ENCODE measurements at regions not wholly inside any gene's neighbourhood (a gene's known extent, or its start where the extent isn't known, plus 50 kb on each side); places are given as distances from the start of the nearest gene placed in this dataset.

GRCh38 chr16:61007694-61008093 is 1028.5 kb downstream of the CDH8 start:
- no peaks in the 10 kb centered on the region for H3K36me3 ChIP-seq (ENCODE audit: low read depth, low read length)
- no peak overlapping the region for H3K27ac ChIP-seq (ENCODE audit: low read length)
- H3K9me2 ChIP-seq (replicated peaks; ENCODE audit: low read length), result no peaks in the 10 kb centered on the region
- TF ChIP-seq EZH2phosphoT487 (IDR thresholded peaks at IDR 0.05; ENCODE audit: borderline replicate concordance, low read length) (no peak), EZH2 (IDR thresholded peaks at IDR 0.05; ENCODE audit: low read length, unreplicated experiment) (no peak), CTCF (conservative IDR thresholded peaks at IDR 0.05; ENCODE audit: low read depth, low read length) (no peak)
- H3K79me2 ChIP-seq (ENCODE audit: low read length), result no peaks in the 10 kb centered on the region
- H3K9ac ChIP-seq (ENCODE audit: low read length), result no peak overlapping the region
- H3K4me3 ChIP-seq (ENCODE audit: low read length), result no peak overlapping the region
- intact Hi-C loops (cut with micrococcal nuclease), result no loop called here
- H3K4me1 ChIP-seq (ENCODE audit: insufficient read depth, low read length), result no peaks in the 10 kb centered on the region
- no peaks in the 10 kb centered on the region for H4K20me1 ChIP-seq (ENCODE audit: low read length)
- no peaks in the 10 kb centered on the region for H3K9me3 ChIP-seq (ENCODE audit: low read length)
- no peak overlapping the region for H2AFZ ChIP-seq (ENCODE audit: low read length)
- DNase-seq, result no peak
- H3K27me3 ChIP-seq (ENCODE audit: low read length), result no peaks in the 10 kb centered on the region
- ChIA-PET POLR2A (ENCODE audit: unreplicated experiment) (no interaction called here), CTCF (no interaction called here)
- no peaks in the 10 kb centered on the region for H3F3A ChIP-seq (ENCODE audit: low read length, unreplicated experiment)
- no peak for ATAC-seq
- H3K4me2 ChIP-seq (ENCODE audit: low read length), result no peak overlapping the region
- no TSS peak for BruUV-seq (replicated peaks)

- H3K79me2 ChIP-seq (ENCODE audit: low read length), result no peaks in the 10 kb centered on the region
- no peaks in the 10 kb centered on the region for H4K20me1 ChIP-seq (ENCODE audit: low read length)
- BruUV-seq (replicated peaks), result no TSS peak
- POLR2A ChIA-PET (ENCODE audit: unreplicated experiment), result no interaction called here
- no peaks in the 10 kb centered on the region for H3K4me1 ChIP-seq (ENCODE audit: insufficient read depth, low read length)
- no peak overlapping the region for H2AFZ ChIP-seq (ENCODE audit: low read length)
- H3K9ac ChIP-seq (ENCODE audit: low read length), result no peak overlapping the region
- H3K36me3 ChIP-seq (ENCODE audit: low read depth, low read length), result no peaks in the 10 kb centered on the region
- no peak overlapping the region for H3K27ac ChIP-seq (ENCODE audit: low read length)
- no peak for TF ChIP-seq EZH2phosphoT487 (IDR thresholded peaks at IDR 0.05; ENCODE audit: borderline replicate concordance, low read length)
- TF ChIP-seq EZH2 (IDR thresholded peaks at IDR 0.05; ENCODE audit: low read length, unreplicated experiment), result no peak
- no peak for TF ChIP-seq CTCF (conservative IDR thresholded peaks at IDR 0.05; ENCODE audit: low read depth, low read length)
- H3K4me3 ChIP-seq (ENCODE audit: low read length), result no peak overlapping the region
- ATAC-seq (no peak), DNase-seq (no peak)
- H3K9me2 ChIP-seq (replicated peaks; ENCODE audit: low read length), result no peaks in the 10 kb centered on the region
- no peaks in the 10 kb centered on the region for H3K27me3 ChIP-seq (ENCODE audit: low read length)
- intact Hi-C loops (cut with micrococcal nuclease), result no loop called here
- H3K9me3 ChIP-seq (ENCODE audit: low read length), result no peaks in the 10 kb centered on the region
- H3F3A ChIP-seq (ENCODE audit: low read length, unreplicated experiment), result no peaks in the 10 kb centered on the region
- H3K4me2 ChIP-seq (ENCODE audit: low read length), result no peak overlapping the region
- CTCF ChIA-PET, result no interaction called here
Observed at GRCh38 chr16:61005952-61006351, 1030.3 kb downstream of the CDH8 start.

- Histone ChIP-seq H3K27me3 (ENCODE audit: low read length) (no peaks in the 10 kb centered on the region), H3K9me2 (replicated peaks; ENCODE audit: low read length) (no peaks in the 10 kb centered on the region), H3F3A (ENCODE audit: low read length, unreplicated experiment) (no peaks in the 10 kb centered on the region), H3K27ac (ENCODE audit: low read length) (no peak overlapping the region), H3K79me2 (ENCODE audit: low read length) (no peaks in the 10 kb centered on the region), H3K4me2 (ENCODE audit: low read length) (no peak overlapping the region), H3K36me3 (ENCODE audit: low read depth, low read length) (no peaks in the 10 kb centered on the region), H3K9ac (ENCODE audit: low read length) (no peak overlapping the region), H2AFZ (ENCODE audit: low read length) (no peak overlapping the region), H3K9me3 (ENCODE audit: low read length) (no peaks in the 10 kb centered on the region), H3K4me1 (ENCODE audit: insufficient read depth, low read length) (no peaks in the 10 kb centered on the region), H4K20me1 (ENCODE audit: low read length) (no peaks in the 10 kb centered on the region), H3K4me3 (ENCODE audit: low read length) (no peak overlapping the region)
- intact Hi-C loops (cut with micrococcal nuclease), result no loop called here
- ChIA-PET POLR2A (ENCODE audit: unreplicated experiment) (no interaction called here), CTCF (no interaction called here)
- ATAC-seq (no peak), DNase-seq (no peak)
- no peak for TF ChIP-seq EZH2 (IDR thresholded peaks at IDR 0.05; ENCODE audit: low read length, unreplicated experiment)
- no peak for TF ChIP-seq EZH2phosphoT487 (IDR thresholded peaks at IDR 0.05; ENCODE audit: borderline replicate concordance, low read length)
- TF ChIP-seq CTCF (conservative IDR thresholded peaks at IDR 0.05; ENCODE audit: low read depth, low read length), result no peak
- BruUV-seq (replicated peaks), result no TSS peak
Observed at GRCh38 chr16:61002479-61003204, 1033.6 kb downstream of the CDH8 start.

All from PC-3 (cell line).